OCI-LY3 (cell line): ENCODE measurements at regions not wholly inside any gene's neighbourhood (a gene's known extent, or its start where the extent isn't known, plus 50 kb on each side); places are given as distances from the start of the nearest gene placed in this dataset.

Experiments used
- CTCF ChIP-seq: fragments of 200-600, 300-600 bp; sonication (generic); IDR thresholded peaks from 2 replicates; pipeline ENCODE4 v1.5.1; 2014; ENCODE audit warnings: antibody characterized with exemption, low read length, low read depth
- EZH2phosphoT487 ChIP-seq: fragments of 200-600 bp; shearing (Covaris generic); IDR thresholded peaks from 2 replicates; pipeline ENCODE4 v1.6.1; 2018; ENCODE audit warnings: antibody characterized with exemption, mixed run types, low read depth

GRCh38 chr6:27096834-27097511, 150.5 kb upstream of the PRSS16 start:
- TF ChIP-seq CTCF = no peak
- no peak for TF ChIP-seq EZH2phosphoT487
